ENCODE measurements at regions not wholly inside any gene's neighbourhood (a gene's known extent, or its start where the extent isn't known, plus 50 kb on each side); places are given as distances from the start of the nearest gene placed in this dataset.

DNA sequence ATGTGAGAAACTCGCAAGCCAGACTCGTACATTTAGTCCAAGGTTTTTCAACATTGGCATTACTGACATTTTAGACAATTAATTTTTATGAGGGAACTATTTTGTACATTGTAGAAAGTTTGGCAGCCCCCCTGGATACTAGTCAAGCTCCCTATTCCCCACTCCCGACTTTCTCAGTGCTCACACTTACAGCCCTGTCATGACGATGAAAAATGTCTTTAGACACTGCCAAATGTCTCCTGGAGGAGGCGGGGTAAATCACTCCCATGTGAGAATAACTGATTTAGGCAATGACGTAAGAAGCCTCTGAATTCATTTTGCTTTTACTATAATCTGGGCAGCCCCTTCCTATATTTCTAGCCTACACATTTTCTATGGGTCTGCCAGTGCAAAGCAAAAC is 535.8 kb upstream of the KLHL1 start:
- TF ChIP-seq, protein P1, sequence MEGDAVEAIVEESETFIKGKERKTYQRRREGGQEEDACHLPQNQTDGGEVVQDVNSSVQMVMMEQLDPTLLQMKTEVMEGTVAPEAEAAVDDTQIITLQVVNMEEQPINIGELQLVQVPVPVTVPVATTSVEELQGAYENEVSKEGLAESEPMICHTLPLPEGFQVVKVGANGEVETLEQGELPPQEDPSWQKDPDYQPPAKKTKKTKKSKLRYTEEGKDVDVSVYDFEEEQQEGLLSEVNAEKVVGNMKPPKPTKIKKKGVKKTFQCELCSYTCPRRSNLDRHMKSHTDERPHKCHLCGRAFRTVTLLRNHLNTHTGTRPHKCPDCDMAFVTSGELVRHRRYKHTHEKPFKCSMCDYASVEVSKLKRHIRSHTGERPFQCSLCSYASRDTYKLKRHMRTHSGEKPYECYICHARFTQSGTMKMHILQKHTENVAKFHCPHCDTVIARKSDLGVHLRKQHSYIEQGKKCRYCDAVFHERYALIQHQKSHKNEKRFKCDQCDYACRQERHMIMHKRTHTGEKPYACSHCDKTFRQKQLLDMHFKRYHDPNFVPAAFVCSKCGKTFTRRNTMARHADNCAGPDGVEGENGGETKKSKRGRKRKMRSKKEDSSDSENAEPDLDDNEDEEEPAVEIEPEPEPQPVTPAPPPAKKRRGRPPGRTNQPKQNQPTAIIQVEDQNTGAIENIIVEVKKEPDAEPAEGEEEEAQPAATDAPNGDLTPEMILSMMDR (conservative IDR thresholded peaks at IDR 0.05; ENCODE audit: low read depth, low read length): no peak
- TF ChIP-seq EZH2phosphoT487 (IDR thresholded peaks at IDR 0.05; ENCODE audit: borderline replicate concordance, low read length): no peak
- no peak for TF ChIP-seq EZH2 (IDR thresholded peaks at IDR 0.05; ENCODE audit: low read length, unreplicated experiment)
